Lung microvascular endothelial cell (primary cell): ENCODE measurements at regions not wholly inside any gene's neighbourhood (a gene's known extent, or its start where the extent isn't known, plus 50 kb on each side); places are given as distances from the start of the nearest gene placed in this dataset.
A peak's percentile ranks its signal among the peaks of the same experiment; 100 is the strongest.
"Not testable (repeated sequence)": the region's sequence is repeated elsewhere in the genome, so short reads cannot be mapped to it uniquely, and the experiment has no call there.

Experiments
- DNase-seq, 2 donors: peaks; one replicate each; pipeline versions ENCODE4 v3.0.0 to v3.0.0-alpha.2; 2010; ENCODE audit warnings: low read depth in 2 of 2

- DNase-seq, result not testable (repeated sequence)
These were observed 61.3 kb downstream of the ZNF860 start for GRCh38 chr3:32042867-32043266.

GRCh38 chr3:32045091-32045915 lies 61.1 kb upstream of the GPD1L start:
- peak; percentile 57 to 62 for DNase-seq

GRCh38 chr3:32046102-32046501 lies 60.3 kb upstream of the GPD1L start:
- no peak for DNase-seq

GRCh38 chr3:32048487-32049182 lies 57.8 kb upstream of the GPD1L start:
- DNase-seq, result no peak

GRCh38 chr3:32049916-32050315 lies 56.5 kb upstream of the GPD1L start:
- no peak for DNase-seq

GRCh38 chr3:32052230-32052629 lies 54.2 kb upstream of the GPD1L start:
- not testable (repeated sequence) for DNase-seq

- DNase-seq, result not testable (repeated sequence)
These were observed 53.6 kb upstream of the GPD1L start for GRCh38 chr3:32052851-32053250.

GRCh38 chr3:32056559-32057290 lies 49.7 kb upstream of the GPD1L start:
- peak in 1 of 2 donors; percentile 19 for DNase-seq
